K562 (cell line): ENCODE measurements at regions not wholly inside any gene's neighbourhood (a gene's known extent, or its start where the extent isn't known, plus 50 kb on each side); places are given as distances from the start of the nearest gene placed in this dataset.

ENCODE experiments used
- ATAC-seq: fragments of 200-7000 bp; cut with Tn5 transposase; 3 replicates; pipeline ENCODE4 v1.9.1; 2020; ENCODE audit warnings: moderate library complexity
- BruUV-seq: library from RNA; stranded (reverse); fragments of 400-500 nt; replicated peaks from 2 replicates; lab custom pipeline; 2021; lab: Mats Ljungman, UMichigan
- CTCF ChIA-PET: fragments of 300-600 bp; formaldehyde crosslinking; extraction: SDS; loops from one replicate; lab custom pipeline; 2021; ENCODE audit warnings: low intra/inter-chr PET ratio; lab: Yijun Ruan, JAX
- POLR2A ChIA-PET: fragments of 300-600, 350-650 bp; sonication (Branson Sonifier 250); formaldehyde crosslinking; extraction: SDS; loops from one replicate; lab custom pipeline; 2021; ENCODE audit warnings: antibody characterized with exemption, inconsistent platforms; lab: Yijun Ruan, JAX
- DNase-seq, 4 experiments: peaks; one replicate each; pipeline versions ENCODE4 v3.0.0 to v3.0.0-alpha.2; 2011 to 2018; ENCODE audit warnings: low spot score in 3 of 4, mixed read lengths in 3 of 4; ENCODE audit errors: extremely low read depth in 1 of 4
- FAIRE-seq: peaks from 2 replicates; lab custom pipeline; 2011; peaks lifted over from hg19 to GRCh38; lab: Jason Lieb, UNC
- H2AFZ ChIP-seq: 2 replicates; pipeline ENCODE4 v1.6.0; 2011; ENCODE audit warnings: low read depth, low read length, control low read depth, inconsistent platforms
- H3K27ac ChIP-seq: fragments of 200-600 bp; 3 replicates; pipeline ENCODE4 v1.8.0; 2011; ENCODE audit warnings: low read depth, mild to moderate bottlenecking, control low read depth, inconsistent platforms, low read length, moderate library complexity, mixed read lengths; ENCODE audit errors: extremely low read depth
- H3K27me3 ChIP-seq, 2 experiments: fragments of 300-600 bp in 1 of 2; 2 replicates in 1 of 2; 3 replicates in 1 of 2; pipeline versions ENCODE4 v1.6.0 to v1.8.0; 2011; ENCODE audit warnings: inconsistent platforms in 2 of 2, low read length in 2 of 2, mild to moderate bottlenecking in 1 of 2, mixed read lengths in 1 of 2, moderate library complexity in 1 of 2; ENCODE audit not compliant: control insufficient read depth in 2 of 2, insufficient read depth in 2 of 2
- H3K36me3 ChIP-seq: fragments of 300-600 bp; 3 replicates; pipeline ENCODE4 v1.8.0; 2011; ENCODE audit warnings: mild to moderate bottlenecking, low read length, inconsistent platforms; ENCODE audit not compliant: control insufficient read depth, insufficient read depth
- H3K4me1 ChIP-seq, 2 experiments: fragments of 200-600 bp in 1 of 2; replicated peaks in 1 of 2; 2 replicates in 1 of 2; 3 replicates in 1 of 2; pipeline versions ENCODE4 v1.5.1 to v1.8.0; 2011; ENCODE audit warnings: inconsistent platforms in 2 of 2, low read length in 2 of 2, mild to moderate bottlenecking in 1 of 2, mixed read lengths in 1 of 2, moderate library complexity in 1 of 2; ENCODE audit not compliant: control insufficient read depth in 2 of 2, insufficient read depth in 2 of 2
- H3K4me2 ChIP-seq: 2 replicates; pipeline ENCODE4 v1.6.1; 2011; ENCODE audit warnings: low read length, control low read depth, inconsistent platforms, mixed read lengths; ENCODE audit not compliant: insufficient read depth
- H3K4me3 ChIP-seq: fragments of 200-600 bp; sonication (generic), shearing (Covaris generic); 2 replicates; pipeline ENCODE4 v1.5.1; 2016; ENCODE audit warnings: control low read depth, inconsistent platforms
- H3K79me2 ChIP-seq: fragments of 200-600 bp; 3 replicates; pipeline ENCODE4 v1.8.0; 2011; ENCODE audit warnings: low read length, inconsistent platforms; ENCODE audit not compliant: control insufficient read depth, insufficient read depth
- H3K9ac ChIP-seq, 2 experiments: 2 replicates each; pipeline versions ENCODE4 v1.6.0 to v1.6.1; 2011; ENCODE audit warnings: low read depth in 2 of 2, low read length in 2 of 2, control low read depth in 1 of 2, inconsistent platforms in 1 of 2, mild to moderate bottlenecking in 1 of 2, mixed read lengths in 1 of 2; ENCODE audit not compliant: insufficient read depth in 1 of 2
- H3K9me1 ChIP-seq: one replicate; pipeline ENCODE4 v1.6.0; 2011; ENCODE audit warnings: inconsistent platforms, mild to moderate bottlenecking, low read length, moderate library complexity; ENCODE audit not compliant: control insufficient read depth, insufficient read depth
- H3K9me3 ChIP-seq: replicated peaks from 2 replicates; pipeline ENCODE4 v1.5.1; 2011; ENCODE audit warnings: low read depth, low read length, inconsistent platforms; ENCODE audit not compliant: control insufficient read depth, insufficient read depth
- H4K20me1 ChIP-seq: replicated peaks from 2 replicates; pipeline ENCODE4 v1.6.1; 2011; ENCODE audit warnings: low read length, inconsistent platforms, mixed read lengths; ENCODE audit not compliant: control insufficient read depth, insufficient read depth
- BRCA1 ChIP-seq, 2 experiments: fragments of 450-650 bp in 1 of 2; sonication (generic) in 1 of 2; formaldehyde crosslinking in 1 of 2; IDR thresholded peaks; 2 replicates each; pipeline versions ENCODE4 v1.5.0 to v1.6.1; 2017 to 2020; ENCODE audit warnings: mild to moderate bottlenecking in 1 of 2, missing genetic modification reagents in 1 of 2
- CBFB ChIP-seq: sonication (generic); formaldehyde crosslinking; IDR thresholded peaks from 2 replicates; pipeline ENCODE4 v1.4.0; 2020; ENCODE audit warnings: mild to moderate bottlenecking, missing genetic modification reagents
- CEBPZ ChIP-seq: fragments of 150-350 bp; IDR thresholded peaks from 2 replicates; pipeline ENCODE4 v1.6.1; 2014; ENCODE audit warnings: low read depth, mild to moderate bottlenecking, low read length, borderline replicate concordance
- CREB5 ChIP-seq: fragments of 250-450 bp; sonication (Bioruptor Pico); IDR thresholded peaks from 2 replicates; pipeline ENCODE4 v1.5.0; 2020; ENCODE audit warnings: mild to moderate bottlenecking
- ELF4 ChIP-seq: fragments of 450-650 bp; formaldehyde crosslinking; IDR thresholded peaks from 2 replicates; pipeline ENCODE4 v1.4.0; 2022; ENCODE audit warnings: missing genetic modification characterization
- FOXK2 ChIP-seq, 2 experiments: fragments of 450-650 bp; IDR thresholded peaks in 1 of 2; conservative IDR thresholded peaks in 1 of 2; 2 replicates each; pipeline ENCODE4 v1.6.1; 2016; ENCODE audit warnings: low read depth in 2 of 2, mild to moderate bottlenecking in 1 of 2
- HDAC3 ChIP-seq: fragments of 450-650 bp; IDR thresholded peaks from 2 replicates; pipeline ENCODE4 v1.6.1; 2018; ENCODE audit warnings: borderline replicate concordance, mild to moderate bottlenecking, moderate library complexity; ENCODE audit not compliant: partially characterized antibody
- KAT7 ChIP-seq: sonication (generic); formaldehyde crosslinking; IDR thresholded peaks from 2 replicates; pipeline ENCODE4 v1.8.0; 2022; ENCODE audit warnings: missing genetic modification reagents, mild to moderate bottlenecking, borderline replicate concordance
- MXI1 ChIP-seq: IDR thresholded peaks from 2 replicates; pipeline ENCODE4 v1.6.1; 2011; ENCODE audit warnings: low read depth, mild to moderate bottlenecking, improper control_type of control experiment, low read length
- SAP30 ChIP-seq: fragments of 200-600 bp; sonication (generic); IDR thresholded peaks from 2 replicates; pipeline ENCODE4 v1.6.1; 2012; ENCODE audit warnings: borderline replicate concordance, low read depth, mild to moderate bottlenecking, moderate library complexity, low read length, control low read depth, inconsistent platforms; ENCODE audit not compliant: insufficient read depth, poor library complexity, severe bottlenecking
- THRAP3 ChIP-seq: fragments of 450-650 bp; IDR thresholded peaks from 2 replicates; pipeline ENCODE4 v1.6.1; 2016; ENCODE audit warnings: mild to moderate bottlenecking, inconsistent platforms, borderline replicate concordance
- TRIM25 ChIP-seq: fragments of 450-650 bp; IDR thresholded peaks from 2 replicates; pipeline ENCODE4 v1.7.0; 2016; ENCODE audit warnings: borderline replicate concordance
- ZNF140 ChIP-seq: fragments of 250-450 bp; sonication (Bioruptor Pico); IDR thresholded peaks from 2 replicates; pipeline ENCODE4 v1.8.0; 2021; ENCODE audit warnings: moderate library complexity, mild to moderate bottlenecking, inconsistent platforms
- WGBS: fragments of 100-300 bp; shearing (Covaris generic); methylation state at CpG from one replicate; pipeline ENCODE4 v1.1.6; 2016; ENCODE audit warnings: low coverage, mixed read lengths; ENCODE audit not compliant: insufficient coverage; ENCODE audit errors: missing lambda C conversion rate; 5-methylcytosine and 5-hydroxymethylcytosine counted together
- in situ Hi-C: fragments of 300-500 bp; cut with MboI; formaldehyde crosslinking; loops from 4 replicates; pipeline ENCODE4 v1.15.0; 2018; ENCODE audit warnings: inconsistent platforms, mixed read lengths
- intact Hi-C: fragments of 100-400 bp; cut with micrococcal nuclease; formaldehyde crosslinking; loops from 2 replicates; pipeline ENCODE4 v1.14.2; 2022

- Histone ChIP-seq H3K9me3 (no peaks in the 10 kb centered on the region), H3K79me2 (no peaks in the 10 kb centered on the region), H3K4me2 (peak overlapping the region; percentile 64), H3K9ac (peak overlapping the region in 1 of 2 experiments; percentile 59; a peak in 2 of 4 replicates), H3K4me1 (peaks cover 12 to 66% of the 10 kb centered on the region in 2 experiments), H3K9me1 (no peaks in the 10 kb centered on the region), H4K20me1 (no peaks in the 10 kb centered on the region), H3K36me3 (no peaks in the 10 kb centered on the region), H3K4me3 (no peak overlapping the region), H2AFZ (peak overlapping the region; percentile 85), H3K27me3 (no peaks in the 10 kb centered on the region), H3K27ac (peak overlapping the region; percentile 90)
- in situ Hi-C loops = no loop called here
- ChIA-PET CTCF (no interaction called here), POLR2A (interaction anchor here (1.0 to 1.8 kb wide), 4 partner anchors 10 to 444 kb away, joined by 3 to 8 read pairs (median 5); partner anchors contain the start of gene CCDC91)
- DNase-seq = peak; percentile 53 to 96 (median 70)
- intact Hi-C loops = loop anchor here (1.0 to 5.0 kb wide), 3 partner anchors 21 to 111 kb away; partner anchors contain the start of gene CCDC91
- FAIRE-seq = peak; percentile 93
- BruUV-seq = no TSS peak
- 2% methylated on average over 10 of the region's 10 CpGs for WGBS
- ATAC-seq = peak; percentile 95
- TF ChIP-seq TRIM25 (no peak), HDAC3 (peak; percentile 47), CBFB (CRISPR knock-in tag) (no peak), MXI1 (no peak), CREB5 (CRISPR knock-in tag) (no peak), CEBPZ (no peak), ZNF140 (CRISPR knock-in tag) (no peak), THRAP3 (no peak), FOXK2 (conservative IDR thresholded peaks at IDR 0.05 in 1 of 2, IDR thresholded peaks at IDR 0.05 in 1 of 2; ENCODE audit: low read depth in 2 of 2) (peak; percentile 53 to 69; a peak in 3 of 4 replicates), ELF4 (CRISPR knock-in tag) (no peak), KAT7 (CRISPR knock-in tag) (no peak), BRCA1 (IDR thresholded peaks at IDR 0.05) (no peak), BRCA1 (CRISPR knock-in tag; IDR thresholded peaks at IDR 0.05) (no peak), SAP30 (no peak)
Measured at GRCh38 chr12:28130625-28131598, 59.3 kb upstream of the CCDC91 start.
